ENCODE measurements at regions not wholly inside any gene's neighbourhood (a gene's known extent, or its start where the extent isn't known, plus 50 kb on each side); places are given as distances from the start of the nearest gene placed in this dataset.

GRCh38 chr4:124530464-124531077, 182.0 kb downstream of the ANKRD50 start:
- TF ChIP-seq CTCF (conservative IDR thresholded peaks at IDR 0.05; ENCODE audit: low read length) (no peak), EZH2phosphoT487 (IDR thresholded peaks at IDR 0.05; ENCODE audit: borderline replicate concordance, low read depth, low read length) (no peak)

Measured in OCI-LY7 (cell line).